Ovary (tissue), 7 donors: ENCODE measurements at regions not wholly inside any gene's neighbourhood (a gene's known extent, or its start where the extent isn't known, plus 50 kb on each side); places are given as distances from the start of the nearest gene placed in this dataset.

Experiments
- DNase-seq, 5 donors: peaks; one replicate each; pipeline ENCODE4 v3.0.0-alpha.2; 2019 to 2020
- H3K27ac ChIP-seq, 2 donors: fragments of 200-600 bp; one replicate each; pipeline versions ENCODE4 v1.5.1 to v1.8.0; 2019 to 2022
- H3K27me3 ChIP-seq: fragments of 200-600 bp; one replicate; pipeline ENCODE4 v1.8.0; 2022
- H3K36me3 ChIP-seq: fragments of 200-600 bp; sonication (generic); one replicate; pipeline ENCODE4 v1.5.1; 2019
- H3K4me1 ChIP-seq: one replicate; pipeline ENCODE4 v1.8.1; 2013; ENCODE audit warnings: mild to moderate bottlenecking, moderate library complexity; ENCODE audit not compliant: insufficient read depth
- H3K4me3 ChIP-seq: fragments of 200-600 bp; sonication (generic); one replicate; pipeline ENCODE4 v1.5.1; 2017
- H3K9me3 ChIP-seq, 2 donors: fragments of 200-600 bp in 1 of 2; sonication (generic) in 1 of 2; one replicate each; pipeline versions ENCODE4 v1.5.1 to v1.8.1; 2013 to 2019; ENCODE audit warnings: mild to moderate bottlenecking in 1 of 2, moderate library complexity in 1 of 2
- CTCF ChIP-seq, 3 donors: fragments of 450-650 bp in 2 of 3; fragments of 200-600 bp in 1 of 3; IDR thresholded peaks; one replicate each; pipeline versions ENCODE4 v1.5.1 to v1.8.0; 2016 to 2022; ENCODE audit warnings: antibody characterized with exemption in 3 of 3, mild to moderate bottlenecking in 1 of 3
- EP300 ChIP-seq: sonication (generic); formaldehyde crosslinking; IDR thresholded peaks from one replicate; pipeline ENCODE4 v1.6.1; 2017; ENCODE audit warnings: antibody characterized with exemption
- POLR2A ChIP-seq: fragments of 450-650 bp; IDR thresholded peaks from one replicate; pipeline ENCODE4 v1.6.1; 2017; ENCODE audit warnings: antibody characterized with exemption, mild to moderate bottlenecking, moderate library complexity
- WGBS, 3 donors: extraction: QIAGEN DNeasy Blood & Tissue Kit in 1 of 3; methylation state at CpG; one replicate each; pipeline versions ENCODE4 v1.1.5 to v1.1.7; 2013 to 2017; 5-methylcytosine and 5-hydroxymethylcytosine counted together
- intact Hi-C, 4 donors: fragments of 100-400 bp; cut with DNase I; formaldehyde crosslinking; loops; one replicate each; pipeline versions ENCODE4 v1.11.0 to v1.15.1; 2022 to 2023
- donor health status: DM: no; HTN: no; CAD: no; lungs with moderate emphysema.
- donor health status: DM: no; HTN: no; CAD: no.
- donor health status: Bipolar disorder and iron deficiency.
- donor health status: DM: no; HTN: no; CAD: no.
- donor health status: DM: yes; HTN: yes; CAD: no.

- DNase-seq, result no peak
- whole genome bisulfite sequencing, 3 donors, result 68 to 89% (median 87%) methylated on average over 5 of the region's 5 CpGs
- no peaks in the 10 kb centered on the region for H3K27me3 ChIP-seq
- no peak for TF ChIP-seq POLR2A
- TF ChIP-seq EP300, result no peak
- TF ChIP-seq CTCF (IDR thresholded peaks at IDR 0.05), result no peak
- H3K4me1 ChIP-seq, result no peaks in the 10 kb centered on the region
- H3K9me3 ChIP-seq, result no peaks in the 10 kb centered on the region
- intact Hi-C loops, result no loop called here
- H3K27ac ChIP-seq, result no peak overlapping the region
- no peaks in the 10 kb centered on the region for H3K36me3 ChIP-seq
- H3K4me3 ChIP-seq, result no peak overlapping the region
Measured at GRCh38 chr1:212205843-212206242, 79.4 kb upstream of the PPP2R5A start.

- 91 to 95% (median 92%) methylated on average over 6 of the region's 6 CpGs for WGBS, 3 donors
- H3K4me3 ChIP-seq, result no peak overlapping the region
- no peaks in the 10 kb centered on the region for H3K4me1 ChIP-seq
- H3K9me3 ChIP-seq, result no peaks in the 10 kb centered on the region
- H3K27me3 ChIP-seq, result no peaks in the 10 kb centered on the region
- no peak overlapping the region for H3K27ac ChIP-seq
- intact Hi-C loops, result no loop called here
- TF ChIP-seq POLR2A (no peak), EP300 (no peak), CTCF (IDR thresholded peaks at IDR 0.05) (no peak)
- DNase-seq, result no peak
- no peaks in the 10 kb centered on the region for H3K36me3 ChIP-seq
Measured at GRCh38 chr1:212207118-212207517, 78.1 kb upstream of the PPP2R5A start.

- WGBS, 3 donors, result 87 to 88% (median 87%) methylated on average over 5 of the region's 5 CpGs
- Histone ChIP-seq H3K27me3 (no peaks in the 10 kb centered on the region), H3K4me1 (no peaks in the 10 kb centered on the region), H3K9me3 (no peaks in the 10 kb centered on the region), H3K4me3 (no peak overlapping the region), H3K27ac (no peak overlapping the region), H3K36me3 (no peaks in the 10 kb centered on the region)
- intact Hi-C loops, result no loop called here
- TF ChIP-seq POLR2A, result no peak
- no peak for TF ChIP-seq EP300
- TF ChIP-seq CTCF (IDR thresholded peaks at IDR 0.05), result no peak
- no peak for DNase-seq
Measured at GRCh38 chr1:212207822-212208520, 77.2 kb upstream of the PPP2R5A start.

GRCh38 chr1:212208978-212209644, 76.1 kb upstream of the PPP2R5A start:
- Histone ChIP-seq H3K4me1 (no peaks in the 10 kb centered on the region), H3K27ac (no peak overlapping the region), H3K9me3 (no peaks in the 10 kb centered on the region), H3K4me3 (no peak overlapping the region), H3K36me3 (no peaks in the 10 kb centered on the region), H3K27me3 (no peaks in the 10 kb centered on the region)
- DNase-seq, result no peak
- TF ChIP-seq CTCF (IDR thresholded peaks at IDR 0.05), result no peak
- intact Hi-C loops, result no loop called here
- WGBS, 3 donors, result 72 to 85% (median 80%) methylated on average over 2 of the region's 2 CpGs
